Left lung (tissue), 4 donors: ENCODE measurements at regions not wholly inside any gene's neighbourhood (a gene's known extent, or its start where the extent isn't known, plus 50 kb on each side); places are given as distances from the start of the nearest gene placed in this dataset.

Experiments
- ATAC-seq: fragments of 200-7000 bp; cut with Tn5 transposase; one replicate; pipeline ENCODE4 v1.9.1; 2020; ENCODE audit warnings: moderate library complexity
- DNase-seq, 4 donors: peaks; one replicate each; pipeline ENCODE4 v3.0.0-alpha.2; 2013 to 2020
- H3K27ac ChIP-seq, 2 donors: fragments of 200-600 bp; sonication (generic) in 1 of 2; one replicate each; pipeline versions ENCODE4 v1.5.0 to v1.8.0; 2020 to 2021
- H3K27me3 ChIP-seq, 2 donors: fragments of 200-600 bp; sonication (generic) in 1 of 2; one replicate each; pipeline versions ENCODE4 v1.5.0 to v1.8.0; 2020 to 2021
- H3K36me3 ChIP-seq, 2 donors: fragments of 200-600 bp; sonication (generic) in 1 of 2; one replicate each; pipeline versions ENCODE4 v1.5.0 to v1.8.0; 2020 to 2021
- H3K4me1 ChIP-seq, 2 donors: fragments of 200-600 bp; one replicate each; pipeline ENCODE4 v1.8.0; 2021
- H3K4me3 ChIP-seq, 2 donors: fragments of 200-600 bp; sonication (generic) in 1 of 2; one replicate each; pipeline versions ENCODE4 v1.5.0 to v1.8.0; 2020 to 2021; ENCODE audit warnings: mild to moderate bottlenecking in 1 of 2
- H3K9me3 ChIP-seq, 2 donors: fragments of 200-600 bp; sonication (generic) in 1 of 2; one replicate each; pipeline versions ENCODE4 v1.5.0 to v1.8.0; 2020 to 2021
- CTCF ChIP-seq, 2 donors: fragments of 200-600 bp; sonication (generic) in 1 of 2; IDR thresholded peaks; one replicate each; pipeline versions ENCODE4 v1.5.0 to v1.8.0; 2021; ENCODE audit warnings: antibody characterized with exemption in 2 of 2
- intact Hi-C, 2 donors: fragments of 100-400 bp; cut with DNase I; formaldehyde crosslinking; loops; one replicate each; pipeline versions ENCODE4 v1.11.2 to v1.14.2; 2022
- donor health status: DM: no; HTN: yes; CAD: no.
- donor health status: DM: no; HTN: no; CAD: no.

GRCh38 chr5:62681117-62681850 is 102.7 kb downstream of the LRRC70 start:
- H3K27ac ChIP-seq, result no peak overlapping the region
- intact Hi-C loops, result no loop called here
- no peak for DNase-seq
- no peaks in the 10 kb centered on the region for H3K36me3 ChIP-seq
- H3K9me3 ChIP-seq, result peaks cover 0 to 22% of the 10 kb centered on the region in 2 donors
- no peak overlapping the region for H3K4me3 ChIP-seq
- no peaks in the 10 kb centered on the region for H3K27me3 ChIP-seq
- no peaks in the 10 kb centered on the region for H3K4me1 ChIP-seq
- TF ChIP-seq CTCF (IDR thresholded peaks at IDR 0.05), result no peak
- ATAC-seq, result no peak

GRCh38 chr5:62680121-62680520 is 101.5 kb downstream of the LRRC70 start:
- Histone ChIP-seq H3K36me3 (no peaks in the 10 kb centered on the region), H3K9me3 (peaks cover 0 to 25% of the 10 kb centered on the region in 2 donors), H3K4me3 (no peak overlapping the region), H3K4me1 (no peaks in the 10 kb centered on the region), H3K27ac (no peak overlapping the region), H3K27me3 (no peaks in the 10 kb centered on the region)
- intact Hi-C loops, result no loop called here
- DNase-seq (no peak), ATAC-seq (no peak)
- TF ChIP-seq CTCF (IDR thresholded peaks at IDR 0.05), result no peak
